ENCODE measurements at regions not wholly inside any gene's neighbourhood (a gene's known extent, or its start where the extent isn't known, plus 50 kb on each side); places are given as distances from the start of the nearest gene placed in this dataset.

GRCh38 chr7:12907774-12908173 is 220.3 kb downstream of the ARL4A start:
- CTCF ChIA-PET (ENCODE audit: unreplicated experiment) = no interaction called here
- BruUV-seq (replicated peaks) = no TSS peak
- Histone ChIP-seq H3K9me2 (ENCODE audit: insufficient read depth, low read length) (no peaks in the 10 kb centered on the region), H4K20me1 (ENCODE audit: insufficient read depth, low read length) (no peaks in the 10 kb centered on the region), H3K9me3 (ENCODE audit: low read length) (no peaks in the 10 kb centered on the region), H3K36me3 (ENCODE audit: insufficient read depth, low read length) (no peaks in the 10 kb centered on the region), H2AFZ (ENCODE audit: low read length) (no peak overlapping the region), H3K27ac (ENCODE audit: low read depth, low read length, poor library complexity, severe bottlenecking) (no peak overlapping the region), H3K4me3 (ENCODE audit: low read depth, low read length, poor library complexity, severe bottlenecking) (no peak overlapping the region), H3K79me2 (ENCODE audit: insufficient read depth, low read depth, low read length) (no peaks in the 10 kb centered on the region), H3K4me2 (ENCODE audit: low read length) (no peak overlapping the region), H3K4me1 (ENCODE audit: insufficient read depth, low read length, poor library complexity, severe bottlenecking) (no peaks in the 10 kb centered on the region)
- intact Hi-C loops (cut with micrococcal nuclease; ENCODE audit: unreplicated experiment) = no loop called here
- POLR2A ChIA-PET = interaction anchor here (0.5 to 0.7 kb wide), 2 partner anchors 13 to 28 kb away, joined by 3 to 4 read pairs; no protein-coding TSS in a partner anchor
- DNase-seq (ENCODE audit: low spot score) = no peak
- TF ChIP-seq EZH2phosphoT487 (IDR thresholded peaks at IDR 0.05; ENCODE audit: borderline replicate concordance, low read depth, low read length) (no peak), CTCF (conservative IDR thresholded peaks at IDR 0.05; ENCODE audit: low read length) (no peak)

- intact Hi-C loops (cut with micrococcal nuclease; ENCODE audit: unreplicated experiment) = no loop called here
- BruUV-seq (replicated peaks) = no TSS peak
- CTCF ChIA-PET (ENCODE audit: unreplicated experiment) = no interaction called here
Observed at GRCh38 chr7:12909483-12909882, 222.1 kb downstream of the ARL4A start.

More at GRCh38 chr7:12909483-12909882, 222.1 kb downstream of the ARL4A start:
- Histone ChIP-seq H3K9me3 (ENCODE audit: low read length) (no peaks in the 10 kb centered on the region), H3K36me3 (ENCODE audit: insufficient read depth, low read length) (no peaks in the 10 kb centered on the region), H3K4me1 (ENCODE audit: insufficient read depth, low read length, poor library complexity, severe bottlenecking) (no peaks in the 10 kb centered on the region), H2AFZ (ENCODE audit: low read length) (no peak overlapping the region), H4K20me1 (ENCODE audit: insufficient read depth, low read length) (no peaks in the 10 kb centered on the region), H3K9me2 (ENCODE audit: insufficient read depth, low read length) (no peaks in the 10 kb centered on the region), H3K79me2 (ENCODE audit: insufficient read depth, low read depth, low read length) (no peaks in the 10 kb centered on the region), H3K4me3 (ENCODE audit: low read depth, low read length, poor library complexity, severe bottlenecking) (no peak overlapping the region), H3K27ac (ENCODE audit: low read depth, low read length, poor library complexity, severe bottlenecking) (no peak overlapping the region), H3K4me2 (ENCODE audit: low read length) (no peak overlapping the region)
- TF ChIP-seq EZH2phosphoT487 (IDR thresholded peaks at IDR 0.05; ENCODE audit: borderline replicate concordance, low read depth, low read length) (no peak), CTCF (conservative IDR thresholded peaks at IDR 0.05; ENCODE audit: low read length) (no peak)
- POLR2A ChIA-PET = interaction anchor here (1.0 to 1.5 kb wide), 2 partner anchors 13 to 174 kb away, joined by 3 read pairs; no protein-coding TSS in a partner anchor
- no peak for DNase-seq (ENCODE audit: low spot score)

All from OCI-LY7 (cell line).